GM19025 (cell line): ENCODE measurements at regions not wholly inside any gene's neighbourhood (a gene's known extent, or its start where the extent isn't known, plus 50 kb on each side); places are given as distances from the start of the nearest gene placed in this dataset.
"Not testable (repeated sequence)": the region's sequence is repeated elsewhere in the genome, so short reads cannot be mapped to it uniquely, and the experiment has no call there.

Experiments used
- ATAC-seq: cut with Tn5 transposase; IDR thresholded peaks from one replicate; pipeline ENCODE4 v1.9.1; 2021; ENCODE audit warnings: mild to moderate bottlenecking, low read depth, moderate library complexity; ENCODE audit not compliant: unreplicated experiment

DNA sequence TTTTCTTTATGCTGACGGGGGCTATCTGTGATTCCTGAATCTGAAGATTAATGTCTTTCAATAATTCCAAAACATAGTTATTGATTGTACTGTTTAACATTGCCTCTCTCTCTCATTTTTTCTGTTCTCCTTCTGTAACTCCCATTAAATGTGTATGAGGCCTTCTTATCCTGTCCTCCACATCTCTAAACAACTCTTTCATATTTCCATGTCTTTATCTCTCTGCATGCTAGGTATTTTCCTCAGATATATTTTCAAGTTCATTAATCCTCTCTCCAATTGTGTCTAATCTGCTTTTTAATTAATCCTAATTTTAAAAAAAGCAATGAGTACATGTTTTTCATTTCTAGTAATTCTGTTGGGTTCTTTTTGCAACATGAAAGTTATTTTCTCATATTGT is 173.2 kb downstream of the TLE3 start:
- no peak for ATAC-seq

- ATAC-seq = no peak
Observed at GRCh38 chr15:69926006-69926405, 171.7 kb downstream of the TLE3 start.

DNA sequence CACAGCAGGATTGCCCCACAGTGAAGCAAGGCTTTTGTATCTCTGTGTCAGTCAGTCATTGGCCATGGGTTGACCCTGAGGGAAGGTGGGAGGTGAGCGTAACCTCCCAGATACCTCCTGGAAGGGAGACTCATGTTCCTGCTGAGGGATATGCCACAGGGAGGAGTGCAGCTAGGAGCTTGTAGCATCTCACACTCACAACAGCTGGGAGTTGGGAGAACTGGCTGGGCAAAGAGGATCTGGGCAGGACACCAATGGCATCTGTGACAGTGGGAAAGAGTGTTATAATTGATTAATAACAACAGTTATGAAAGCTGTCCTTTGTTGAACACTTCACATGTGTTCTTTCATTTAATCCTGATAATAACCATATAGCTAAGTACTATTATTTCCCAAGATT is 171.0 kb downstream of the TLE3 start:
- no peak for ATAC-seq

DNA sequence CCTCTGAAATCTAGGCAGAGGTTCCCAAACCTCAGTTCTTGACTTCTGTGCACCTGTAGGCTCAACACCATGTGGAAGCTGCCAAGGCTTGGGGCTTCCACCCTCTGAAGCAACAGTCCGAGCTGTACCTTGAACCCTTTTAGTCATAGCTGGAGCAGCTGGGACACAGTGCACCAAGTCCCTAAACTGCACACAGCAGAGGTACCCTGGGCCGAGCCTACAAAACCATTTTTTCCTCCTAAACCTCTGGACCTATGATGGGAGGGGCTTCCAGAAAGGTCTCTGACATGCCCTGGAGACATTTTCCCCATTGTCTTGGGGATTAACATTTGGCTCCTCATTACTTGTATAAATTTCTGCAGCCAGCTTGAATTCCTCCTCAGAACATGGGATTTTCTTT is 168.8 kb downstream of the TLE3 start:
- ATAC-seq = not testable (repeated sequence)

DNA sequence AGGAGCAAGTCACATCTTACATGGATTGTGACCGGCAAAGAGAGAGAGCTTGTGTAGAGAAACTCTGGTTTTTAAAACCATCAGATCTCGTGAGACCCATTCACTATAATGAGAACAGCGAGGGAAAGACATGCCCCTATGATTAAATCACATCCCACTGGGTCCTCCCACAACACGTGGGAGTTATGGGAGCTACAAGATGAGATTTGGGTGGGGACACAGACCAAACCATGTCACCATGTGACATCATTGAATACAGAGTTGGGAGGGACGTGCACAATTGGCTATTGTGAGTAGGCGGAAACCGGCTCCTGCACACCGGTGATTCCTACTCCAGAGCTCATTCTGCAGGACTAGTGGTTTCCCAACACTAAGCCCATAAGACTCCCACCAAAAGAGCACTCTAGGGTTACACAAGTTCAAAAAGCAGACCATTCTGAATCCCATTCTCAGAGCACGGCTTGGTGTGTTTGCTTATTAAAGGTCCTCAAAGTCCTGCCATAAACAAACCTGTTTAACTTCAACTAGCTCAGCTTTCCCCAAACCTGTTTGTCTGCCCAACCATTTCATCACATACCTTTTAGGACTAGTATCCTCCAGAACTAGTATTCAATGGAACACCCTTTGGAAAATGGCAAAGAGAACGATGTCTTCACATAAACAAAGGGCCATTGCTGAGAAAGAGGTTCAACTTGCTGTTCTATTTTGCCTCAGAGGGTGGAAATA is 167.6 kb downstream of the TLE3 start:
- ATAC-seq = no peak

DNA sequence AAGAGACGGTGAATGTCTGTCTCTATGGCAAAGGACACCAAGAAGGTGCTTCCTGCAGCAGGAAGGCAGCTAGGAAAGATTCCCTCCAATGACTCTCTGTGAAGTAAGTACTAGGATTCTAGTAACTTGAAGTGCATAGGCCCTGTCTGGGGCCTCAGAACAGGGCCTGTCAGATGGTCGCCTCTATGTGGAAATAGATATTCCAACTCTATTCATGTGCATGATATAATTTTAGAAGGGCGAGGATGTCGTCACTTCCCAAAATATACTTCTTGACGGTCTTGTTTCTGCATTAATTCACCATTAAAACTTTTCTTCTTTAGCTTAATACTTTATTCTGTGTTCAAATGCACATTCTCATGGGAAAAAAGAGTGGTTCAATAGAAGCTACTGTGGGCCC is 167.0 kb downstream of the TLE3 start:
- ATAC-seq = no peak

DNA sequence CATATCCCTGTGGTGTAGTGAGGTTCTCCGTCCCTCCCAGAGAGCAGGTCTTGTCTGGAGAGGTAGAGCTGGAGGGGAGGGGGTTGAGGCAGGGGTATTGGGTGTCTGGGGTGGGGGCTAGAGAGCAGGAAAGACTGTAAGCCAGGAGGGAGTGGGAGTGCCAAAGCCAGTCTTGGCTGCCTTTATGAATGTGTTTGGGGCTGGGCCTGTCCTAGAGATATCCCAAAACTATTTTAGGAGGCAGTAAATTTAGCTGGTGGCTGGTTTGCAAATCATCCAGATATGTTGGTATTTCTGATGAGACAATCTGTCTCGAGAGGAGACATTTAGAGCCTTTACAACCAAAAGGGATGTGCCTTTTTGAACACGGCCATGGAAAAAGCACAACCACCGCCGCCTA is 166.6 kb downstream of the TLE3 start:
- no peak for ATAC-seq

DNA sequence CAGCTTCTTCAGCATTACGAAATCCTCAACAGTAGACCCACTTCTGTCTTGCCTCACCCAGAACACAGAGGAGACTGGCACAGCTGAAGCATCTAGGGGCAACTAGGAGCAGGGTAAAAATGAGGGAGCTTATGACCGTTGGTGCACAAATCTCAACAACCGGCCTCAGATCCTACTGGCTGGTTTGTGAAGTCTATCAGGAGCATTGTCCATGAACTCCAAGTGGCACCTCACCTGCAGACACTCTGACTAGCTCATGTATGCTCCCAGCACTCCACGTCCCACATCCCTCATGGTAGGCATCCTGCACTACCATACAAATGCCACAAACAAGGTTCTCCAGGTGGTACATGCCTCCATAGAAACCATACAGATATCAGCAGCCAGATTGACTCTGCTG is 163.1 kb downstream of the TLE3 start:
- ATAC-seq = no peak

DNA sequence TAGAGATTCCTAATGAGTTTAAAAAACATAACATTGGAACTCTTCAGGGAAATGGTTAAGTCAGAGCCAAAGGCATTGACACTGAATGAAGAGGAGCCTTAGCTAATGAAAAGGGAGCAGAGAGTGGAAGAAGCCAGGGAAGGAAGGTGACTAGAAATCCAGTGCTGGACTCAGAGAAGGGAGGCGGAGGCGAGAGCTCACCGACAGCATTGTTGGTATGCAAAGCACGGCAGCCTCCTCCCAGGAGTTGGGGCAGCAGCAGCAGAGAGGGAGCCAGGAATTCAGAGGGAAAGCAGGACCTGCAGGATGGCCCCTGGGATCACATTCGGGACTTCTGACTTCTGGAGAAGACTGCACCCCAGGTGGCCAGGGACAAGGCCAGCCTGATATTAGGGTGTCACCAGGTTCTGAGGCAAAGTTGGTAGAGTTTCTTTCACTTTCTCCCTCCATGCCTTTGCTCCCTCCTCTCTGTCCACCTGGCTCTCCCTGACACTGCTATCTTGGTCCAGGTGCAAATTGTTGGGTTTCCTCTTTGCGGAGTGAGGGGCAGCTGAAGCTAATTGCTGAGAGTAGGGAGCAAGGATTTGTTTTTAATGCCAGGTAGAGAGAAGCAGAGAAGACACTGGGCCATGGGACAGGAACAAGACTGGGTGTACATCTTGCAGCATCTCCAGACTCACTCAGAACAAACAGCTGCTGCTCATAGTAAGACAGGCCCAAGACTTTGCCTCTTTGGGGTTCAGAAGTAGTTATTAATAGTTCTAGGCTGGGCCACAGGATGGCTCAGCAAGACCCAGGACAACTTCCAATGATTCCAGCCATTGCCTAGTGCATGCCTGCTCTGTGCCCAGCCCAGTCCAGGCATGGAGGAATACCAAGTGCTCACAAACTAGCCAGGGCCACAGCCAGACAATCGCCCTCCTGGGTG is 157.9 kb downstream of the TLE3 start:
- no peak for ATAC-seq

GRCh38 chr15:69940441-69941300 is 157.0 kb downstream of the TLE3 start:
- no peak for ATAC-seq

GRCh38 chr15:69941301-69941605 is 156.5 kb downstream of the TLE3 start:
- ATAC-seq = no peak

- ATAC-seq = no peak
Observed at GRCh38 chr15:69941706-69942495, 155.8 kb downstream of the TLE3 start.

DNA sequence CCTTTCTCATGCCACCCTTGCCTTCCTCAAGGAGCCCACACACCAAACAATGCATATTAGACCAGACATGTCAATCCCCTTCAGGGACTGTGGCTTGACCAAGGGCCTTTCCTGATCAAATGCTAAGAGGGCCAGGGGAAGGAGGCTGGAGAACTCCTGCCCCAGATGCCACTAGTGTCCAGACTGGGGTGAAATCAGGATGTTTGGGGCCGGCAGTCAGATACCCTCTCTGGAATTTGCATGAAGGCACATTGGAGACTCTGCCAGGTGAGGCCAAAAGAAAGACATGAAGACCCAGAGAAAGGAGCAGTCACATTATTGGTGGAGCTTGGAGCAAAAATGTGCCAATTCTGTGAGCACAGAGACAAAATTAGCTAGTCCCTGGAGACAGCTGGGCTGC is 154.1 kb downstream of the TLE3 start:
- ATAC-seq = no peak

GRCh38 chr15:69945729-69946128 is 152.0 kb downstream of the TLE3 start:
- ATAC-seq = no peak

GRCh38 chr15:69946870-69947269 is 150.8 kb downstream of the TLE3 start:
- no peak for ATAC-seq

- no peak for ATAC-seq
Observed at GRCh38 chr15:69947394-69947793, 150.3 kb downstream of the TLE3 start.

DNA sequence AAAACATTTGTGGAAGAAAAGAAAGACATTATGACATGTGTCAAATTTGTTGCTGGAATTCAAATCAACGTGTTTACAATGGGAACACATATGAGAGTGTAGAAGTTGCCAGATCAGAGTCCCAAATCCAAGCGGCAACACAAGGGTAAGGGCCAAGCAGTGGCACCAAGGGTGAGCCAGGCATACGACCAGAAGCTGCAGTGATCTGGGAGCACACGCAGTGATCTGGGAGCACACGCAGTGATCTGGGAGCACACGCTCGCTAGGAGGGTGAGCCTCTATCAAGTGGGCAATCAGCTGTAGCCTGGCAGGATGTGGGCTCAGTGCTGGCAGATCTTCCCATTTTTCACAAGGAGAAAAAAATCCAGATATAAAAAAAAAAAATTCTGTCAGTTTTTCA is 148.2 kb downstream of the TLE3 start:
- no peak for ATAC-seq

GRCh38 chr15:69951256-69951897 is 146.3 kb downstream of the TLE3 start:
- no peak for ATAC-seq

DNA sequence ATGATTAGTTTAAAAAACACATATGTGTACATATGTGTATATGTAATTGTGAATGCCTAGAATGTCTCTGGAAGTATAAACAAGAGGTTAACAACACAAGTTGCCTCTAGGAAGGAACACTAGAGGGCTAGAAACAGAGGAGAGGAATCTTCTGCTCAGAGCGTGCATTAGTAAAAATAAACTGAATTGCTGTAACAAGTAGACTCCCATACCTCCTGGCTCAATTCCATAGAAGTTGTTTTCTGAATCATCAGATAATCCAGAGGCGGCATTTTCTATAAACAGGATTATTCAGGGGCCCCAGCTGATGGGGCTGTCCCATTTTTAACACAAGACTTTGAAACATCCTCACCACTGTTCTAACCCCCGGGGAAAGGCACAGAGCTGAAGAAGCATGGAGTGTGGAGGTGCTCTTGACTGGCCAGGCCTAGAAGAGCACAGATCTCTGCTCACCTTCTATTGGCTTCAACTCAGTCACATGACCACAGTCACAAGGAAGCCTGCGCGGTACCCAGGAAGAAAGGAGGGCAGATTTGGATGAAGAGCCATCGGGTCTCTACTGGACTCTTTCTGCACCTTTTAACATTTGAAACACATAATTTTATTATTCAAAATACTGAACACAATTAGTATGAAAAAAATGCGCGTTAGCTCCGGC is 145.7 kb downstream of the TLE3 start:
- ATAC-seq = no peak
